Body of pancreas (tissue), 4 donors: ENCODE measurements at regions not wholly inside any gene's neighbourhood (a gene's known extent, or its start where the extent isn't known, plus 50 kb on each side); places are given as distances from the start of the nearest gene placed in this dataset.

Experiments used
- CTCF ChIP-seq, 7 experiments: fragments of 450-650 bp in 4 of 7; fragments of 200-600 bp in 3 of 7; sonication (generic) in 3 of 7; IDR thresholded peaks; one replicate each; pipeline ENCODE4 v1.5.1; 2016 to 2019; ENCODE audit warnings: antibody characterized with exemption in 7 of 7
- POLR2A ChIP-seq, 3 donors: fragments of 450-650 bp; IDR thresholded peaks; one replicate each; pipeline ENCODE4 v1.6.1; 2016; ENCODE audit warnings: antibody characterized with exemption in 3 of 3, mild to moderate bottlenecking in 2 of 3

GRCh38 chr1:94358630-94359599 lies 59.3 kb upstream of the ABCD3 start:
- TF ChIP-seq CTCF (IDR thresholded peaks at IDR 0.05) (no peak), POLR2A (IDR thresholded peaks at IDR 0.05) (no peak)
